ENCODE measurements at regions not wholly inside any gene's neighbourhood (a gene's known extent, or its start where the extent isn't known, plus 50 kb on each side); places are given as distances from the start of the nearest gene placed in this dataset.

DNA sequence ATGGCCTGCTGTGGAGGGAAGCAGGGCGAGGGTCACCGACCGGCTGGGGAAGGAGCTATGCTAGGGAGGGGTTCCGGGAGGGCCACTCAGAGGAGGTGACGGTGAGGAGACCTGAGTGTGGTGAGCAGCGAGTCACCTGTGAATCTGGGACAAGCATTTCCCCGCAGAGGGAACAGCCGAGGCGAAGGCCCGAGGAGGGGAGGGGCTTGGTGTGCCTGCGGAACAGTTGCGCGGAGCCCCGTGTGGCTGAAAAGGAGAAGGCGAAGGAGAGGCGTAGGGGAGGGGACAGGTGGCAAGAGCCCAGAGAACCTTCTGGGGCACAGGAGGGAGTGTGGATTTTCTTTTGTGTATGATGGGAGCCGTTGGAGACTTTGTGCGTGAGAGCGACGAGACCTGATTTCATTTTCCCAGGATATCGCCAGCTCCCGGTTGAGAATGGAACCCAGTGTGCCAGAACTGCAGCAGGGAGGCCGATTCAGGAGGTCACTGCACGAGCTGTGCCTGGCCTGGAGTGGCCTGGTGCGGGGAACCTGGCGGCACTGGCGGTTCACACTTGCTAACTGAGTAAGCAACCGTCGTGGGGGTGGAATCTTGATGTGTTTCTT is 117.7 kb upstream of the ZNF507 start:
- TF ChIP-seq POLR2A (IDR thresholded peaks at IDR 0.05; ENCODE audit: low read length) (no peak), GATA1 (IDR thresholded peaks at IDR 0.05; ENCODE audit: low read depth, low read length) (no peak)
